ENCODE measurements at regions not wholly inside any gene's neighbourhood (a gene's known extent, or its start where the extent isn't known, plus 50 kb on each side); places are given as distances from the start of the nearest gene placed in this dataset.

GRCh38 chr1:228972576-228972975, 237.3 kb downstream of the RHOU start:
- DNase-seq (ENCODE audit: low read depth in 2 of 2), result no peak

- no peak for DNase-seq (ENCODE audit: low read depth in 2 of 2)
Observed at GRCh38 chr1:228974273-228974672, 239.0 kb downstream of the RHOU start.

GRCh38 chr1:228975238-228975907, 240.1 kb downstream of the RHOU start:
- DNase-seq (ENCODE audit: low read depth in 2 of 2), result no peak

DNA sequence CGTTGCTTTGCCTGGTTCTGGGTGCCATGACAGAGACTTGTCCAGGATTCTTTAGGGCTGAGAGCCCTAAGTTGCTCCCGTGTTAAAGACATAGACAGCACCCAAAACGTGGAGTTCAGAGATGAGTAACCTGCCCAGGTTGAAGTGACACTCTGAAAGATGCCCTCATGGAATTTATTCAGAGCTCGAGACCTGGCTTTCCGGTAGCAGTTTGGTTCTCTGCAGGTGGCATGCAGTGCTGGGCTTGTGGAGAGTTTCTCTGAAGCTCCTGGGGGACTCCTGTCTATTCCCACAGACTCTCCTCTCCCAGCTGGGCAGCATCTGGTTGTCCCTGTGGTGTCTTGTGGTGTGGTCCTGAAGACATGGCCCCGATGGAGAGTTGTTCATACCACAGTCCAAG, 241.0 kb downstream of the RHOU start:
- DNase-seq (ENCODE audit: low read depth in 2 of 2), result no peak

DNA sequence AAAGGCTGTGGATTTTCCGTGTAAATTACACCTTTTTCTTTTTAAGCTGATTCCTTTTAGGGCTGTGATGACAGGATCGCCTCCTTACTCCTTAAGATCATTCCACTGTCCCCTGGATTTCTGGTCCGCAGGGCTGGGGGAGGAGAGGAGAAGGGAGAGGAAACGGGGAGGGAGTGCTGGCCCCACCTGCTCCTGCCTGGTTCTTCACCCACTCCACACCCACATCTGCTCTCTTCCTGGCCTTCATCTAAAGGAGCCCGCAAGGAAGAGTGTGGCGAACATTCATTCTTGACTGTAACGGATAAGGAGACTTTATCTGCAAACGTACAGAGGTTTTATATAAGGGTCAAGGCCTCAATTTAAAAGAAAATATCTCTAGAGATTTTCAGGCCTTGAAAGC, 242.0 kb downstream of the RHOU start:
- no peak for DNase-seq (ENCODE audit: low read depth in 2 of 2)

GRCh38 chr1:228977741-228978140, 242.5 kb downstream of the RHOU start:
- no peak for DNase-seq (ENCODE audit: low read depth in 2 of 2)

DNA sequence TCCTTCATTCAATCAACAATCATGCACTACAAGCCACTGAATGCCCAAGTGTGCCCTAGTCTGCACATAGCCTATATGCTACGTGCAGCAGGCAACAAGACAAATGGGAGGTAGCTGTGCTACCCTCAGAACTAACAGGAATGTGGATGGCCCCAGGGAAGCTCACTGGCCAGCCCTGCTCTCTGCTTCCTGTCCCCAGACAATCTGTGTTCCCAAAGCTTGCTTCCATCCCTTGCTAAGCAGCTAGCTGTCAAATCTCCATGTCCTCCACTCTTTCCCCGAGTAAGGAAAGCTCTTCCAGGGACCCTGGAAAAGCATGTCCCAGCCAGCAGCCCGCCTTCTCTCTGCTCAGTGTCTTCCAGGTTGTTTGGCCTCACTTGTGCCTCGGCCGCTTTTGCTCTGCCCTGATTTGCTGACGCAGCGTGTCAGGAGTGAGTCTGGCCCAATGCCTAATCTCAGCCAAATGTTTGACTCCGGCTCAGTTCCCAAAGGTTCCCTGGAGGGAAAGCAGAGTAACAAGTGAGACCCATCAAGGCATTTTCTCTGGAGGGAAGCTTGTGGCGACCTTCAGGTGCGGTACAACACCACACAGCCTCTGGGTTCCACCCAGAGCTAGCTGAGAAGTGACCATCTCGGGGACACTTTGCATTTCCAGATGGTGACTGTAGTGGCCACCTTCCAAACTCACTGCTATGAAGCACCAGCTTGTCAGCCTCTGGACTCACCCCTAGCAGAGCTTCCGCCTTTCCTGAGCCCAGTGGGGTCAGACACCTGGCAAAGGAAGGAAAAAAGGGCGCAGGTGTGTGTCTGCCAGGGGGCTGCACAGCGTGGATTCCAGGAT, 243.4 kb downstream of the RHOU start:
- DNase-seq (ENCODE audit: low read depth in 2 of 2), result no peak

DNA sequence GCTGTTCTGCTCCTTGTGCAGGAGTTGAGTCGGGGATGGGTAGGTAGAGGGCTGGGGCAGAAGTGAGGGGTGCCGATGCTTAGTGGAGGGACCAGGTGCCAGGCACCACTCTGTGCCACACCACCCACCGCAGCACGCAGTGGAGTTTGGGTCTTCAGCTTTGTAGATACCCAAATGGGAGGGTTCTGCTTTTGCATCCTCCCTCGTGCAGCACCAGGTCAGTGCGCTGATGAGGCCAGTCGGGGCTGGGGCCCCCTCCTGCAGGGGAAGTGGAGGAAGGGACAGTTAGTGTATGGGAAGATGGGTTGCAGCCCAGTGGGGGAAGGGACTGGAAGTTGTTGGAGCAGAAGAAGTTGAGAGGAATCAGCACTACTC, 244.0 kb downstream of the RHOU start:
- DNase-seq (ENCODE audit: low read depth in 2 of 2), result no peak

DNA sequence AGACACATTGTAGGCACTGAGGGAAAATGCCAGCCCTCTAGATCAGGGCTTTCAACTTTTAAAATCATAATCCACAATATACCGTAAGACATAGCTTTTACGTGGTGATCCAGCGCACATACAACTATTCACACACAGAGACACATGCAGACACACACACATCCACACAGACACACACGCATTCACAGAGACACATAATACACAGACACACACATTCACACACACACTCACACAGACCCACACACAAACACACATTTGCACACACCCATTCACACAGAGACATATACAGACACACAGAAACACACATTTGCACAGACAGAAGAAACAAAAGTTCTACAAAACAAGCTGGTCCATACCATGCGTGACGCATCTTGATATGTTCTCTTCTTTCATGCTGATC, 244.5 kb downstream of the RHOU start:
- DNase-seq (ENCODE audit: low read depth in 2 of 2), result no peak

GRCh38 chr1:228980232-228980937, 245.1 kb downstream of the RHOU start:
- DNase-seq (ENCODE audit: low read depth in 2 of 2), result no peak

GRCh38 chr1:228982637-228983036, 247.4 kb downstream of the RHOU start:
- DNase-seq (ENCODE audit: low read depth in 2 of 2), result no peak

- DNase-seq (ENCODE audit: low read depth in 2 of 2), result no peak
Observed at GRCh38 chr1:228983231-228983660, 248.0 kb downstream of the RHOU start.

DNA sequence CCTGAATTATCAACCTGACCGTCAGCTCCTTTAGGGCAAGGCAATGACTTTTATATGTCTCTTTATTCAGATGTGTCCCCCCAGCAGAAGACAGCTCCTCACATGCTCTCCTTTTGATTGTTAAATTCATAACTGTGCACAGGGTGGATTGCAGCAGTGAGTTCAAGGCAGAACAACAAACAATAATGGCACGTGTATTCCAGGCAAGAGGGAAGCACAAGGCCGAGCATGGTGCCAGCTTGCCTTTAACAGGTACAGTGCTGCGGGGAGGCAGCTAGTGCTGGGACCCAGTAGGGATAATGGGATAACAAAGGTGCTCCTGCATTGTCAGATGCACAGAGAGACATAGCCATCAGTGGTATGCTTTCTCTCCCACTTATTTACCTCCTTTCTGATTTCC, 248.4 kb downstream of the RHOU start:
- DNase-seq (ENCODE audit: low read depth in 2 of 2), result no peak

- no peak for DNase-seq (ENCODE audit: low read depth in 2 of 2)
Observed at GRCh38 chr1:228984107-228984506, 248.8 kb downstream of the RHOU start.

- DNase-seq (ENCODE audit: low read depth in 2 of 2), result no peak
Observed at GRCh38 chr1:228984646-228985631, 249.7 kb downstream of the RHOU start.

- DNase-seq (ENCODE audit: low read depth in 2 of 2), result no peak
Observed at GRCh38 chr1:228985661-228986060, 250.4 kb downstream of the RHOU start.

GRCh38 chr1:228986093-228986904, 251.0 kb downstream of the RHOU start:
- no peak for DNase-seq (ENCODE audit: low read depth in 2 of 2)

GRCh38 chr1:228987286-228987685, 252.0 kb downstream of the RHOU start:
- no peak for DNase-seq (ENCODE audit: low read depth in 2 of 2)

DNA sequence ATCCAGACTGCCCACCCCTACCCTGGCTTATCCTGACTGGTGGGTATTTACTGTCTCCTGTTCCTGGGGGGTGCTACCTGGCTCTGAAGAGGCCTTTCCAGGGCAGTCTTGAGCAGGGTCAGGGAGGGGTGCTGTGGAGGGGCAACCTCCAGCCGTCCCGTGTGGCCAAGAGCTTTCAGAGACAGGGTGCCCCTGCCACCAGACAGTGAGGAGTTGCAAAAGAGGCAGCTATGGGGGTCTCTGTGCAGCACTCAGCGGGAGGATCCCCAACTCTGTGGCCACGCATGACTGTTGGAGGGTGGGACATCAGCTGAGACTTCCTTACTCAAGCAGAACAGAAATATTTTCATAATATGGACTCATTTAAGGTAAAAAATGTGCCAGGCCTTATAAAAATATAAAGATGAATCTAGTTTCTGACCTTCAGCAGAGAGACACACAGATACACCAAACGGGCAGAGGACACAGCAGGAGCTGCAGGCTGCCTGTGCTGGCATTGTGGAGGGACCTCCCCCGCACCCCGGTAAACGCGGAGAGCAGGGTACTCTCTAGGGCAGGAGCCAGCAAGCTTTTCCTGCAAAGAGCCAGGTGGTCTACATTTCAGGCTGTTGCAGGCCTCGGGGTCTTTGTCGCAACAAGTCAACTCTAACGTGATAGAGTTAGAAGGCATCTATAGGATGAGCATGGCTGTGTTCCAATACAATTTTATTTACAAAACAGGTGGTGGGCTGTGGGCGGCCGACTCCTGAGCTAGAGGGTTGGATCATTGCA, 252.6 kb downstream of the RHOU start:
- no peak for DNase-seq (ENCODE audit: low read depth in 2 of 2)

- no peak for DNase-seq (ENCODE audit: low read depth in 2 of 2)
Observed at GRCh38 chr1:228988664-228989063, 253.4 kb downstream of the RHOU start.

All from fibroblast of skin of left biceps (primary cell).